ENCODE measurements at regions not wholly inside any gene's neighbourhood (a gene's known extent, or its start where the extent isn't known, plus 50 kb on each side); places are given as distances from the start of the nearest gene placed in this dataset.

DNA sequence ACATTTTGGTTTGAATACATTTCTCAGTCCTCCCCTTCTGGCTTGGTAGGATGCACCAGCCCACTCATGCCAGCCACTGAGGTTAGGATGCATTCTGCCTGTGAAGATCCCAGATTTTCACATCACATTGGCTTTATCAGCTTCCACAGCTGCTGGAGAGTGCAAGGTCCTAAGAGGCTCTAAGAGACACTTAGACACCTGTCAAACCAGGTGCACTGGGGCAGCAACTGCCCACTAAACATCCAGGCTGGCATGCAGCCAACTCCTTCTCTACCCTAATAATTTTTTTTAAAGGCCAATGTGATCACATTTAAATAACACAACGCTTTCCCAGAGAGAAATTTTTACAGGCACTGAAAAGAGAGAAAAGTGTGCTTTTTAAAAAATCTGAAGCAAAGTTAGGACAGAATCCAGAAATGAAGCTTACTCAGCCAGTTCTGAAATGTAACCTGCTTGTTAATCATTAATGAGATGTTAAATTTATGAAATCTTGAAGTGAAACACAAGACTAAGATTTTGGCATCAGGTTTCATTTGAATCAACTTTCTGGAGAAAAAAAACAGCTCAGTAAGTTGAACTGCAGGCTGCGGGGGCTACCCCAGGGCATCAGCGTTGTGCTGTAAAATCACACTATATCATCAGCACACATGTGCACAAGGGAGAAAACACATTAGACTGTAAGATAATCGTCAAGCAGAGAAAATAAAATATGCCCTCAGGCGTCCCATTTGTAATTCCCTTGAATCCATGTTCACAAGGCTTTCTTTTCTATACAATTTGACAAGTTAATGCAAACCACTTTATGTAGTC is 312.9 kb downstream of the ZBBX start:
- H3K36me3 ChIP-seq (replicated peaks in 1 of 2; ENCODE audit: control insufficient read depth in 1 of 2, insufficient read depth in 2 of 2, low read length in 1 of 2): no peaks in the 10 kb centered on the region
- no peak for DNase-seq
- no peak overlapping the region for H2AFZ ChIP-seq (ENCODE audit: low read depth)
- ChIA-PET POLR2A (no interaction called here), CTCF (interaction anchor here (0.6 kb wide), 1 partner anchor 1988 kb away, joined by 4 read pairs; no protein-coding TSS in a partner anchor)
- H3K79me2 ChIP-seq (ENCODE audit: insufficient read depth): no peaks in the 10 kb centered on the region
- TF ChIP-seq NFIC (IDR thresholded peaks at IDR 0.05; ENCODE audit: borderline replicate concordance) (no peak), EP300 (IDR thresholded peaks at IDR 0.05; ENCODE audit: borderline replicate concordance in 1 of 2, low read depth in 1 of 2, low read length in 1 of 2) (no peak), RFX5 (IDR thresholded peaks at IDR 0.05; ENCODE audit: low read length) (no peak), RAD21 (IDR thresholded peaks at IDR 0.05; ENCODE audit: low read length) (no peak), RXRA (IDR thresholded peaks at IDR 0.05; ENCODE audit: borderline replicate concordance, low read depth) (no peak)
- H3K9ac ChIP-seq: no peak overlapping the region
- no peaks in the 10 kb centered on the region for H3F3A ChIP-seq (replicated peaks; ENCODE audit: insufficient read depth)
- no peak overlapping the region for H3K4me3 ChIP-seq (ENCODE audit: low read depth in 2 of 2, low read length in 1 of 2)
- H4K20me1 ChIP-seq (ENCODE audit: insufficient read depth): no peaks in the 10 kb centered on the region
- H3K27ac ChIP-seq (ENCODE audit: low read depth in 2 of 2, low read length in 1 of 2): no peak overlapping the region
- 3% methylated on average over 5 of the region's 5 CpGs for WGBS (ENCODE audit: low lambda C conversion rate)
- no peaks in the 10 kb centered on the region for H3K27me3 ChIP-seq (ENCODE audit: insufficient read depth)
- H3K9me2 ChIP-seq: no peaks in the 10 kb centered on the region
- H3K4me2 ChIP-seq: no peak overlapping the region
- no peaks in the 10 kb centered on the region for H3K4me1 ChIP-seq (ENCODE audit: control insufficient read depth in 1 of 2, insufficient read depth in 2 of 2, low read depth in 1 of 2, low read length in 1 of 2)
- H3K9me3 ChIP-seq: no peaks in the 10 kb centered on the region

DNA sequence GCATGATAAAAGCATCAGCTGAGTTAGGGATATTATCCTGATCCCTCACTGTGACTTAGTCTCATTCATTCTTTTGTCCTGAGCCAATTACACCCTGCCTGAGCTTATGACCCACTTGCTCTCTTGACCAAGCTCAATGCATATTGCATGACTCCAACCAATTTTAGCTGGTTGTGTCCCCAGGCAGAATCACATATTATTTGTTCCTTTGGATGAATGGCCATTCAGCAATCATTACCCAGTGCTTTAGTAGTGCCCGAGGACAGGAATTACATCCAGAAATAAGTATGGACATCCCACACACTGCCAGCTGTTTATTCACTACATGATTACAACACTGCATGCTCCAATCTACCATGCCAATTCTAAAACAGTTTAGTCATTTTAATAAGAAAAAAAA is 322.5 kb downstream of the ZBBX start:
- H3K4me2 ChIP-seq: no peak overlapping the region
- POLR2A ChIA-PET: no interaction called here
- H3K36me3 ChIP-seq (replicated peaks in 1 of 2; ENCODE audit: control insufficient read depth in 1 of 2, insufficient read depth in 2 of 2, low read length in 1 of 2): no peaks in the 10 kb centered on the region
- no peaks in the 10 kb centered on the region for H3K79me2 ChIP-seq (ENCODE audit: insufficient read depth)
- no peaks in the 10 kb centered on the region for H3F3A ChIP-seq (replicated peaks; ENCODE audit: insufficient read depth)
- H3K27ac ChIP-seq (ENCODE audit: low read depth in 2 of 2, low read length in 1 of 2): no peak overlapping the region
- no peaks in the 10 kb centered on the region for H3K27me3 ChIP-seq (ENCODE audit: insufficient read depth)
- no peak overlapping the region for H3K9ac ChIP-seq
- DNase-seq: no peak
- TF ChIP-seq EZH2phosphoT487 (IDR thresholded peaks at IDR 0.05; ENCODE audit: borderline replicate concordance, low read depth) (no peak), SIN3A (IDR thresholded peaks at IDR 0.05; ENCODE audit: borderline replicate concordance, low read depth, low read length) (no peak), GATA2 (CRISPR knock-in tag; IDR thresholded peaks at IDR 0.05) (no peak), FOXM1 (IDR thresholded peaks at IDR 0.05; ENCODE audit: low read depth) (no peak), USF2 (IDR thresholded peaks at IDR 0.05; ENCODE audit: borderline replicate concordance, low read depth, low read length) (no peak), MAX (IDR thresholded peaks at IDR 0.05; ENCODE audit: low read depth) (no peak), ELF1 (IDR thresholded peaks at IDR 0.05) (no peak), YY1 (IDR thresholded peaks at IDR 0.05; ENCODE audit: low read depth) (no peak), FOSL2 (IDR thresholded peaks at IDR 0.05; ENCODE audit: borderline replicate concordance, low read depth) (no peak), TCF12 (IDR thresholded peaks at IDR 0.05) (no peak)
- WGBS (ENCODE audit: low lambda C conversion rate): 0% methylated on average over 1 of the region's 1 CpG
- CTCF ChIA-PET: no interaction called here
- H4K20me1 ChIP-seq (ENCODE audit: insufficient read depth): no peaks in the 10 kb centered on the region
- no peak overlapping the region for H3K4me3 ChIP-seq (ENCODE audit: low read depth in 2 of 2, low read length in 1 of 2)
- H3K9me2 ChIP-seq: no peaks in the 10 kb centered on the region
- H3K4me1 ChIP-seq (ENCODE audit: control insufficient read depth in 1 of 2, insufficient read depth in 2 of 2, low read depth in 1 of 2, low read length in 1 of 2): no peaks in the 10 kb centered on the region
- H2AFZ ChIP-seq (ENCODE audit: low read depth): no peak overlapping the region
- no peaks in the 10 kb centered on the region for H3K9me3 ChIP-seq
